ENCODE measurements at regions not wholly inside any gene's neighbourhood (a gene's known extent, or its start where the extent isn't known, plus 50 kb on each side); places are given as distances from the start of the nearest gene placed in this dataset.
A peak's percentile ranks its signal among the peaks of the same experiment; 100 is the strongest.

DNA sequence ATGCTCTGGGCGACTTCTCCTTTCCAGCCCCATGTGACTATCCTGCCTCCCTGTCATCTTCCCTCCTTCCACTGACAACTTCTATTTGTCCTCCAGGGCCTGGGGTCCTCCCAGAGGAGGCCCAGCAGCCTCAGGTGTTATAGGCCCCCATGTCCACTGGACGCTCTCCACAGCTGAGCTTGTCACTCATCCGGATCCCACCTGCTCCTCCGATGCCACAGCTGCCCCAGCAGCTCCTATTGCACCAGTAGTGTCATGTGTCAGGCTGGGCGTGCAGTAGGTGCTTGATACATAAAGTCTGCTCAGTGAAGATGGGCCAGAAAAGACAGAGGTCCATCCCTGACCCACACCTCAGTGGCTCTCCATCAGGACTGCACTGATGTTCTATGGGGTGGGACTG lies 305.7 kb upstream of the MYT1L start:
- DNase-seq: no peak

DNA sequence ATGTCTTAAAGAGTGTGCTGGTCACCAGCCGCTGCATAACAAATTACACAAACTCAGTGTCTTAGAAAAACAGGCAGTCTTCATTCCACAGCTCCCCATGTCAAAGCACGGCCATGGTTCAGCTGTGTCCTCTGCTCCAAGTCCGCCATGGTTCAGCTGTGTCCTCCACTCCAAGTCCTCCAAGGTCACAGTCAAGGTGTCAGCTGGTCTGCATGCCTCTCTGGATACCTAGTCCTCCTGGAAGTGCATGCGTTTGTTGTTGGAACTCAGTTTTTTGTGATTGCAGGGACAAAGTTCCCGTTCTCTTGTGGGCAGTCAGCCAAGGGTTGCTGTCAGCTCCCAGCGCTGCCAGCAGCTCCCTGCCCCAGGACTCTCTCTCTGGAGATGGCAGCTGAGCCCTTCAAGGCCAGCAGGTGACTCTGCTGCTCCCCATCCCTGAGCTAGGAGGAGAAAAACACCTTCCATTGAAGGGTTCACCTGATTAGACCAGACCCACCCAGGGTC lies 304.0 kb upstream of the MYT1L start:
- DNase-seq: no peak

GRCh38 chr2:2633017-2633416 lies 301.9 kb upstream of the MYT1L start:
- no peak for DNase-seq

DNA sequence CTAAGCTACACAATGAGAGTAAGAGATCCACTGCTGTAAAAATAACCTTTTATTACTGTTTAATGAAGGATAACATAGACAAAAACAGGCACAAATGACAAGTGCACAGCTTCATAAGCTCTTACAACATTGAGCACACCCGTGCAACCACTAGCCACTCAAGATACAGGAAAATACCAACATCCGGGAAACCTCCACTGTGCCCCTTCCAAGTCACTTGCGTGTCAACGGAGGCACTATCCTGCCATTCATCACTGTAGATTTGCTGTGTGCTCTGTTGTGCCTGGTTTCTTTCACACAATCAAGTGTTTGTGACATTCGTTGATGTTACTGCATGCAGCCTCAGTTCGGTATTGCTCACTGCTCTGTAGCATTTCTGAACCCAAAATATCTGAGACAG lies 292.9 kb upstream of the MYT1L start:
- DNase-seq: no peak

DNA sequence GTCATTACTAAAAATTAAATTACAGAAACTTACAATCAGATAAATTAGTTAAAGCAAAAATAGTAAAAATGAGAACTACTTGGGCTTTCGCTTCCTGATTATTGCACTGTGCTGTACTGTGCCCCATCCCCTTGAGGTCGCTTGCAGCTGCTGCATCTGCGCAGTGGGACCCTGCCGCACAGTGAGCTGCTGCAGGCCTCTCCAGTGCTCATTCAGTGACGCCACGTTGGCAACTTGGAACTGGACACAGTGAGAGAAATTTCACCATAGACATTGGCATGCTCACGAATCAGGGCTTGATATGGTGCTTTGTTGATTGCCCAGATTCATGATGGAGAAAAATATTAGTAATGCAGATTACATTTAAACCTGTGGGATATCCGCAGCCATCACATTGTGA lies 290.8 kb upstream of the MYT1L start:
- DNase-seq: no peak

- DNase-seq: no peak
Observed at GRCh38 chr2:2620604-2621003, 289.5 kb upstream of the MYT1L start.

- no peak for DNase-seq
Observed at GRCh38 chr2:2619995-2620394, 288.9 kb upstream of the MYT1L start.

DNA sequence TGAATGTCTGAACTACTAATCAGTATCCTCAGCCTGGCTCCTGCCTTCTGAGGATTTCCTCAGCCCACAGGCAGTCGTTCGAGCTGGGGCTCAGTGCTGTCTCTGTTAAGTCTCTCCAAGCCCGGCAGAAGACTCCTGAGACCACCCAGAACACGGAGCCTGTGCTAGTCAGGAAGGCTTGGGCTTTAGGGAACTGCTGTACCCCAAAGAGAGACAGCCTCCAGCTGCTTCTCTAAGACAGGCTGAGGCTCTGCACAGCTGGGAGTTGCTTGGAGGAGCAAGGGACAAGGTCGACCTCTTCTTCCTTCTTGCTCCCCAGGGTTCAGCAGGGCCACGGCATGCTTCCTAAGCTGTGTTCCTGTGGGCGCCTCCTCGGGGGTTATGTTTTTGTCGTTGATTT lies 283.4 kb upstream of the MYT1L start:
- no peak for DNase-seq

DNA sequence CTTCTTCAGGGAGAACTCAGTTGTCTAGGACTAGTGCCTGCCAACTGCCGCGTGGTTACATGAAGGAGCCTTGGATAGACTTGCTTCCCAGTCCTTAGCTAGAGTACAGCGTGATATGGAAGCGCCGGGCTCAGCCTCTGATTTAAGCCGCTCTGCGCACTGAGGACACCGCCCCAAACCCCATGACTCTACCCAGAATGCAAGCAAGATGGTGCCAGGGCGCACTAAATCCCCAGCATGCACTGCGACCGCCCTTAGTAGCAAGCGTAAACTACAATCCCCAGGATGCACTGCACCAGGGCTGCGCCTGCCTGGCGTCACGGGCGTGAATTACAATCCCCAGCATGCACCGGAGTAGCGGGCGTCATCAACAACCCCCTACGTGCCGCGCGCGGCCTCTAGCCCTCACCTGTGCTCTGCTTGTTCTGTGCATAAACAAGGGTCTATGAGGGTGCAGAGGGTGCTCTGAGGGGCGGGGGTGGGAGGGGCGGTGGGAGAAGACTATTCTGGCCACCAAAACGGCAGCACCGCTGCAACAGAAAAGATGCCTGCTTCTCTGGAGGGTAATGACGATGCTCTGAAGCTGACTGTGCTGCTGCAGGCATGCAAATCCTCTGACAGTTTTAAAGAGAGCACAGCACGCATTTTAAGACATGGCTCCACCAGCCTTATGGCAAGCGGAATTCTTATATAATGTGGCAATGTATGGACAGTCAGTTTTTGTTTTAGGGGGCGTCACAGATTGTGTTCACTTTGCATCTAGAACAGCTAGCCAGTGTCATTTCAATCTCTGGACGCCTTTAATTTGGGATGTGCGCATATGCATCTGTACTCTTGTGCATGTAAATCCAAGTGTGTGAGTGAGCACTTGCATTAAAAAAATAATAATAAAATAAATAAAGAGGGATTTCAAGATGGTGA lies 282.5 kb upstream of the MYT1L start:
- DNase-seq: peak; percentile 51

DNA sequence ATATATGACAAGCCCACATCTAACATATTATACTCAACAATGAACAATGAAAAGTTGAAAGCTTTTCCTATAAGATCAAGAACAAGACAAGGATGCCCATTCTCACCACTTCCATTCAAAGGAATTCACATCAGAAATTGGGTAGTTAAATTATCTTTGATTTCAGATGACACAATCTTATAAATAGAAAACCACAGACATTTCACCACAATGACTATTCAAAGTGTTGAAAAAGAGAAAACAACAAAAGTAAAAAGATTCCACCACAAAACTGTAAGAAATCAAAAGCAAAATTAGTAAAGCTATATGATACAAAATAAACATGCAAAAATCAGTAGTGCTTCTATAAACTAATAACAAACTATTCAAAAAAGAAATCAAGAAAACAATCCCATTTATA lies 279.7 kb upstream of the MYT1L start:
- DNase-seq: no peak

DNA sequence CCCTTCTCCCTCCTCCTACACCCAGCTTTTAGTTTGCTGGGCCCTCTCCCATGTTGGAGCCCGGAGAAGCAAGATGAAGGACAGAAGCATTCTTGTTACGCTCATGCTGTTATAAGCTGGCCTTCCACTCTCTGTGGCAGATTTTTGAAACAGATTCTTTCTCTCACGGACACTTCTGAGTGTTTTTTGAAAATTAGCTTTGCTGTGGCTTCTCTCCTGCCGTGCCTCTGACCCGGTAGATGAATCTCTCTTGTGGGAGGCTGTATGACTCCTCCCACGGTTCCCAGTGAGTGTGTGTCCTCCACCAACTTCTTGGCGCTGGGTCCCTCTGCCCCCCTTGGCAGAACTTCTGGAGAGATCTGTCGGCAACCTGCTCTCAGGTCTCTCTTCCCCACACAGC lies 269.3 kb upstream of the MYT1L start:
- DNase-seq: no peak

- DNase-seq: no peak
Observed at GRCh38 chr2:2599441-2599840, 268.4 kb upstream of the MYT1L start.

- no peak for DNase-seq
Observed at GRCh38 chr2:2597712-2598111, 266.6 kb upstream of the MYT1L start.

GRCh38 chr2:2591542-2591940 lies 260.5 kb upstream of the MYT1L start:
- no peak for DNase-seq

- no peak for DNase-seq
Observed at GRCh38 chr2:2590841-2591541, 259.9 kb upstream of the MYT1L start.

- DNase-seq: no peak
Observed at GRCh38 chr2:2590141-2590540, 259.1 kb upstream of the MYT1L start.

GRCh38 chr2:2588777-2589176 lies 257.7 kb upstream of the MYT1L start:
- no peak for DNase-seq

DNA sequence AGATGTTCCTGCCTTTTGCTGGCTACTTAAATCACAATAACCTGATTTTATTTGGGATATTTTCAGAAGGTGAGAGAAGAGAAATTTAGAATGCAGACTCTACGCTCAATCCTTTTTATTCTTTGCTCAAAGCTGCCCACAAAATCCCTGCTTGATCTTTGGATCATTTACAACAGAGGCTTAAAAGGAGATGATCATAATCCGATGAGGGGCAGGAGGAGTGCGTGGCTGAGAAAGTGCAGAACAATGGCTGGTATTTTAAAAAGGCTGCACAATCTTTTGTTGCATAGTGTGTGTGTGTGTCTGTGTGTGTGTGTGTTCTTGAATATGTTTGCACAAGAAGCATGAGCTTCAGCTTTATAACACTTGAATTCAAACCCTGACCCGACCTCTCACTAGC lies 256.3 kb upstream of the MYT1L start:
- no peak for DNase-seq

GRCh38 chr2:2586931-2587330 lies 255.9 kb upstream of the MYT1L start:
- DNase-seq: no peak

DNA sequence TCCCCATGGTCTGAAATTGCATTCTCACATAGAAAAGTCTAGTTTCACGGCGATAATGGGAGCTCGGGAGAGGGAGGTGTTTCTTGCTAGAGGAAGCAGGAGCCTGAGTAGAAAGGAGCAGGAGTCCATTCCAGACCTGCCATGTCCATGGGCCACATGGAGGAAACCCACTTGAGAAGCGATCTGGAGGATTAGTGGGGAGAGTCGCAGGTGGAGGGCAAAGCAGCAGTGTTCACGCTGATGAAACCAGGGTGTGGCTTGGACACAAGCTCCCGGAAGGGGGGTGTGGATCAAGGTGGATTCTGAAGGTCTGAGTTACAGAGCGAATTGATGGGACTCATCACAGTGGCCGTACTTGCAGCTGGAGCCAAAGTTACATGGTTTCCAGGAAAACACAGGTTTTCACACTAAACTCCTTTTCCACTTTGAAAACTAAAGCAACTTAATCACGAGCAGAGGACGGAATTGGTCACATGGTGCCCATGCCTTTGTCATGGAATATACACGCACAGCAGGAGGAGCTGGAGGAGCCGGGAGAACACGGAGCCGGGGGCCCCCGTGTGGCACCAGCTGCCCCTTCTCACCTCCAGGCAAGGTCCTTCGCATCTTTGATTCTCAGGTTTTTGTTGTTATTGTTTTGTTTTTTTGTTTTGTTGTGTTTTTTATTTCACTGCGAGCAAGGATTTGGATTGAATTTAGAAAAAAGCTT lies 255.1 kb upstream of the MYT1L start:
- no peak for DNase-seq

DNA sequence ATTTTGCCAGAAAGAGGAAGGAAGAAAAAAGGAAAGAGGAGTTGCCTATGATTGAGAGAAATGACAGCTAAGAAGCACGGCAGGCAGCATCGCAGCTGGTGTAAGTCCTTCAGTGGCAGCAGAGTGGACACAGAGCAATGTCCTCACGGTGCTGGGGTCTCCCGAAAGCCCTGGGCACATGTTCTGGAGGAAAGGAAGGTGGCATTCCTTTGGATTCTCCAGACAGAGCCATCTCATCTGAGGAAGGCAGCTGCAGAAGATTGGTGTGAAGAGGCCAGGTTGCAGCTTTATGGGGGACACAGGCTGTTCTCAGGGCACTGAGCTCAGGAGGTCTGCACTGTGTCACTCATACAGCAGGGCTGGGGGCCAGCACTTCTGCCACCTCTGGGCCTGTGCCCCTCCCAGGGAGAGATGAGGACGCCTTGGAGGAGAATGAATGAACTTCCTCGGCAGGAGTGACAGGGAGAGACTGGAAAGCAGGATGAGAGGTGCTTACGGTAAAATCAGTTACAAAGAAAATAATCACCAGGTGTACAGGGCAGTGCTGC lies 252.0 kb upstream of the MYT1L start:
- DNase-seq: no peak

- no peak for DNase-seq
Observed at GRCh38 chr2:2581331-2582159, 250.5 kb upstream of the MYT1L start.
